ENCODE measurements at regions not wholly inside any gene's neighbourhood (a gene's known extent, or its start where the extent isn't known, plus 50 kb on each side); places are given as distances from the start of the nearest gene placed in this dataset.

- Histone ChIP-seq H3K4me2 (ENCODE audit: low read length) (no peak overlapping the region), H3K4me1 (ENCODE audit: control insufficient read depth in 1 of 2, insufficient read depth in 2 of 2, low read length in 2 of 2) (no peaks in the 10 kb centered on the region), H3K4me3 (replicated peaks in 1 of 2; ENCODE audit: low read depth in 1 of 2, low read length in 2 of 2) (no peak overlapping the region), H2AFZ (ENCODE audit: low read depth, low read length, poor library complexity, severe bottlenecking) (no peak overlapping the region), H3K9me2 (ENCODE audit: insufficient read depth) (no peaks in the 10 kb centered on the region), H4K20me1 (ENCODE audit: insufficient read depth) (no peaks in the 10 kb centered on the region), H3K27me3 (ENCODE audit: insufficient read depth, low read length) (no peaks in the 10 kb centered on the region), H3K9me3 (ENCODE audit: control insufficient read depth in 1 of 2, insufficient read depth in 1 of 2, low read depth in 1 of 2, low read length in 2 of 2) (peaks cover 0 to 3% of the 10 kb centered on the region in 2 experiments; a peak in 1 of 4 replicates), H3K27ac (ENCODE audit: low read depth, low read length) (no peak overlapping the region), H3K9ac (ENCODE audit: low read length) (no peak overlapping the region), H3K36me3 (ENCODE audit: control insufficient read depth in 1 of 2, insufficient read depth in 2 of 2, low read length in 2 of 2) (no peaks in the 10 kb centered on the region), H3K79me2 (ENCODE audit: insufficient read depth, low read length) (no peaks in the 10 kb centered on the region)
- intact Hi-C loops (cut with micrococcal nuclease) = no loop called here
- RAD21 ChIA-PET (ENCODE audit: low non-redundant PET in 1 of 2, low total read pairs in 2 of 2, uncharacterized antibody in 2 of 2, unreplicated experiment in 2 of 2) = no interaction called here
- TF ChIP-seq ELF1 (IDR thresholded peaks at IDR 0.05; ENCODE audit: borderline replicate concordance, low read depth) = no peak
- no peak for TF ChIP-seq SIN3A (IDR thresholded peaks at IDR 0.05; ENCODE audit: low read depth)
- TF ChIP-seq ZNF274 (IDR thresholded peaks at IDR 0.05; ENCODE audit: low read depth, low read length) = no peak
- TF ChIP-seq FOSL1 (IDR thresholded peaks at IDR 0.05; ENCODE audit: low read depth) = no peak
- TF ChIP-seq POLR2AphosphoS5 (IDR thresholded peaks at IDR 0.05; ENCODE audit: low read depth, low read length) = no peak
- no peak for TF ChIP-seq ATF3 (IDR thresholded peaks at IDR 0.05)
- TF ChIP-seq EZH2 (IDR thresholded peaks at IDR 0.05) = no peak
- no peak for TF ChIP-seq SRF (IDR thresholded peaks at IDR 0.05; ENCODE audit: low read depth)
- no peak for TF ChIP-seq SP1 (IDR thresholded peaks at IDR 0.05; ENCODE audit: low read depth)
- TF ChIP-seq POLR2A (IDR thresholded peaks at IDR 0.05; ENCODE audit: borderline replicate concordance, extremely low read depth, insufficient read depth, insufficient read length) = no peak
- no peak for TF ChIP-seq ZFX (IDR thresholded peaks at IDR 0.05)
- no peak for TF ChIP-seq CEBPB (IDR thresholded peaks at IDR 0.05; ENCODE audit: low read depth)
- no peak for TF ChIP-seq REST (IDR thresholded peaks at IDR 0.05; ENCODE audit: low read depth)
- no TSS peak for BruUV-seq (replicated peaks)
- POLR2A ChIA-PET = no interaction called here
- ATAC-seq (no peak), DNase-seq (ENCODE audit: low read depth, low spot score) (no peak)
- CTCF ChIA-PET = no interaction called here
These were observed 186.2 kb downstream of the HS3ST3B1 start for GRCh38 chr17:14487068-14487467.
